H7 (cell line): ENCODE measurements at regions not wholly inside any gene's neighbourhood (a gene's known extent, or its start where the extent isn't known, plus 50 kb on each side); places are given as distances from the start of the nearest gene placed in this dataset.

Experiments
- DNase-seq: peaks from one replicate; pipeline ENCODE4 v3.0.0; 2012
- H3K27me3 ChIP-seq: 2 replicates; pipeline ENCODE4 v1.6.0; 2011; ENCODE audit warnings: mild to moderate bottlenecking, low read length; ENCODE audit not compliant: control insufficient read depth, insufficient read depth
- H3K36me3 ChIP-seq: replicated peaks from 2 replicates; pipeline ENCODE4 v1.5.1; 2011; ENCODE audit warnings: low read length; ENCODE audit not compliant: control insufficient read depth, insufficient read depth
- H3K4me3 ChIP-seq: 2 replicates; pipeline ENCODE4 v1.5.1; 2011; ENCODE audit warnings: low read depth, mild to moderate bottlenecking, control low read depth, low read length, moderate library complexity; ENCODE audit not compliant: insufficient read depth

DNA sequence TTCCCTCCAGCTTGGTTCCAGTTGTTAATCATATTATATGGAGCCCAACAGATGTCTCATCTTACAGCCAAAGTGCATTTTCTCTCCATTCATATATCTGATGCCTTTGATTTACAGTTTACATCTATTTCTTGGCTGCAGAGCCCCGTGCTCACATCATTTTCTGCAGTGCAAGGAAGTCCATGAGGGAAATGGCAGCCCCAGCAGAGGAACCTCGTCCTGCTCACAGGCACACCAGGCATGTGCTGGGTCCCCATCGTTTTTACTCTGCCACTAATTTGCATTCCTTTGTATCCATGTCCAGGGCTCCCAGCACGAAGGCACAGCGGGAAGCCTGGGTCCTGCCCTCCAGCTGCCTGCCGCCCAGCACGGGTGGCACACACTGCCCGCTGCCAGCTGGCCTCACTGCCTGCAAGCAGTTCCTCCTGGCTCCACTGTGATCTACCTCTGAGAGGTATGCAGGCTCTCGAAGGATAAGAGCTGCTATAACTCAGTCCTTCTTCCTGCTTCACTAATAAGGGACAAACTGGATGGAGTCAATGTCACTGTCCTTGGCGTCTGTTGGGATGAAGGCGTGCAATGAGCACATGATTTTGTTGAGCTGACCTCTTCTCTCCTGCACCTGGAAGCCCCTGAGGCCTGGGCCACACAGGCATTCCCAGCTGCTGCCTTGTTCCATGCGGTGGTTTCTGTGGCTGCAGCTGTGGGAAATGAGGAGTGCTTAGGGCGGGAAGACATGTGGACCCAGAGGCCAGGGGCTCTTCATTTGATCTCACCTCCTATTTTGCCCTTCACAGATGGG is 583.6 kb upstream of the MGMT start:
- H3K4me3 ChIP-seq = no peak overlapping the region
- no peaks in the 10 kb centered on the region for H3K27me3 ChIP-seq
- DNase-seq = no peak
- no peaks in the 10 kb centered on the region for H3K36me3 ChIP-seq

DNA sequence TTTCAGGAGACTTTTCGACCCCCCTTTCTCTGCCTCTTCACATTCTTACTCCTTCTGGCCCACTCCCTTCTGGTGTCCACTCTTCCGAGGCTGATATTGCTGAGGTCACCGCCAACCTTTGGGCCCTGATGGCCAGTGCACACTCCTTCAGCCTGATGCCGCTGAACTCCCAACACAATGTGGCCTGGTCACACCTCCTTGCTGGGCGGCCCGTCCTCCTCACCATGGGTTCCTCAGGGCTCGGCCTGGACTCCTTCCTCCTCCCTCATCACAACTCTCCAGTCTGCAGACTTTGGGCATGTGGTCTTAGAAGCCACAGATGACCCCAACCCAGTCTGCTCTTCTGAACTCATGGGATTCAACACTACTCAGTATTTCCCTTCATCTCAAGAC is 583.0 kb upstream of the MGMT start:
- no peak overlapping the region for H3K4me3 ChIP-seq
- no peaks in the 10 kb centered on the region for H3K27me3 ChIP-seq
- DNase-seq = no peak
- H3K36me3 ChIP-seq = no peaks in the 10 kb centered on the region

DNA sequence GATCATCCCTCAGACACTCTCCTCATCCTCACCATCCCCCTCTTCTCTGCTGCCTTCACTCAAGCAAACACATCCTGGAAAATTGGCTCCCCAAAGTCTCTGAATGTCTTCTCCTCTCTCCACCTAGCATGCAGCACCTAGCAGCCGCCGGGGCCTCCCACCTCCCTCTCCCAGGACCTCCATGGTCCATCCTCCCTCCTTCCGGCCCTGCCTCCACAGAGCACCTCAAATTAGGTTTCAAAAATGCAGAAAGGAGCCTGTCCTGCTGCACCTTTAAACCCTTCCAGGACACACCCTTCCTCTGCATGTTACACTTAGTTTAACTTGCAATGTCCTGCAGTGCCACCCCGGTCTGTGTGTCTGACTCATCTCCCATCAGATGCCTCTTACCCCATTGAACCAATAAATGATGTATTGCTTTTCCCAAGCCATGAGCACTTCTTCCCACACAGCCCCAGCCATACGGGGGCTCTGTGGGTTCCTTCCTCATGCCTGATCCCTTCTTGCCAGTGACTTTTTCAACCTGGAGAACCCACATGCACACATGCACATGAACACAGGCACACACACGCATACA is 582.5 kb upstream of the MGMT start:
- H3K4me3 ChIP-seq = no peak overlapping the region
- no peaks in the 10 kb centered on the region for H3K27me3 ChIP-seq
- H3K36me3 ChIP-seq = no peaks in the 10 kb centered on the region
- no peak for DNase-seq

DNA sequence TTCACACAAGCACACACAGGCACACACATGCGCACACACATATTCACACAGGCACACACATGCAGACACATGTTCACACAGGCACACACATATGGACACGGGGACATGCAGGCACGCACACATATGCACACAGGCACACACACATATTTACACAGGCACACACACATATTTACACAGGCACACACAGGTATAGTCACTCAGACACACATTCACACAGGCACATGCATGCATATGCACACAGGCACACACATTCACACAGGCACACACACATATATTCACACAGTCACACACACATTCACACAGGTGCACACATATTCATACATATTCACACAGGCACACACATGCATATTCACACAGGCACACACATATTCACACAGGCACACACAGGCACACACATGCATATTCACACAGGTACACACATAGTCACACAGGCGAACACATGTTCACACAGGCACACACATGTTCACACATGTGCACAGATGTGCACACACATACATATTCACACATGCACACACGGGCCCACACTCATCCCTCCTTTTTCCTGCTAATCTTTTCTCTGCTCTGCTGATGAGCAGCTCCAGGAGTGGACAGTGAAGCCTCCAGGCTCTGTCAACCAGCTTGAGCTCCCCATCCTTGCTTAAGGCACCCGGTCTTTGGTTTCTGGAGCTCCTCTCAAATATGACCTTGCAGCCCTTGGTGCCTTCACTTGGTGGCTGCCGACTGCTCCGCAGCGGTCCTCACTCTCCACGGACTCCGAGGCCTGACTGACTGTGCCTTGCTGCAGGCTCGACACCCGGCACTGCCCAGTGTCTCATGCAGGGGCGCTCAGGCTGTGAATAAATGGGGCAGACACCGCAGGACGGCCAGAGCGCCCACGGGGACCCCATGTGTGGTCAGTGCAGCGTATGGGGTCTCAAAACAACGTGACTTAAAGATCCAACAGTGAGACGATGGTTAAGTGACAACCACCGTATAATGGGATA is 581.2 kb upstream of the MGMT start:
- no peaks in the 10 kb centered on the region for H3K36me3 ChIP-seq
- no peak overlapping the region for H3K4me3 ChIP-seq
- DNase-seq = no peak
- no peaks in the 10 kb centered on the region for H3K27me3 ChIP-seq

DNA sequence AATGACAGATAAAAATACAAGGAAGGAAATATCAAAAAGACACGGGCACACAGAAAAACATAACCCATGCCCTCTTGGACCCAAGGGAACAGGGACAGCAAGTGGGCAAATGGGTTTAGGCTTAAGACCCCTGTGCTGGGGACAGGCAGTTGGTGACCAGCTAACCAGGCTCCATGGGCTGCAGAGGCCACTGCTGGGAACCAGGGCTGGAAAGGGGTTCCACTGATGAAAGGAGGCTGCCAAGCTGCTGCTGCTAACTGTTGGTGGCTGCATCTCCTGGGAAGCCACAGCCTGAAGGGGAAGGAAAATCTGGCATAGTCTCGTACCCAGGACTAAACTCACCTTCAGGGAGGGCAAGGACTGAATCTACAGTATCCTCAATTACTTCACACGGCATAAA is 579.2 kb upstream of the MGMT start:
- Histone ChIP-seq H3K36me3 (no peaks in the 10 kb centered on the region), H3K4me3 (no peak overlapping the region)
- no peak for DNase-seq

DNA sequence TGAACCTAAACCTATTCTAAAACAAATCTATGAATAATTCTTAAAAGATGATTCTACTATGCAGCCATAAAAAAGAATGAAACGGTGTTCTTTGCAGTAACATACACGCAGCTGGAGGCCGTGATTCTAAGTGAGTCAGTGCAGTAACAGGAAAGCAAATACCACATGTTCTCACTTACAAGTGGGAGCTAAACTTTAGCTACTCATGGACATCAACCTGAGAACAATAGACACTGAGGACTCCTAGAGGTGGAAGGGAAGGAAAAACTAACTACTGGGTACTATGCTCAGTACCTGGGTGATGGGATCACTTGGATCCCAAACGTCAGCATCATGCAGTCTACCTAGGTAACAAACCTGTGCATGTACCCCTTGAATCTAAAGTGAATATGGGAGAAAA is 575.0 kb upstream of the MGMT start:
- Histone ChIP-seq H3K36me3 (no peaks in the 10 kb centered on the region), H3K4me3 (no peak overlapping the region), H3K27me3 (no peaks in the 10 kb centered on the region)
- DNase-seq = no peak

More for the DNA sequence above, 579.2 kb upstream of the MGMT start:
- H3K27me3 ChIP-seq = no peaks in the 10 kb centered on the region

DNA sequence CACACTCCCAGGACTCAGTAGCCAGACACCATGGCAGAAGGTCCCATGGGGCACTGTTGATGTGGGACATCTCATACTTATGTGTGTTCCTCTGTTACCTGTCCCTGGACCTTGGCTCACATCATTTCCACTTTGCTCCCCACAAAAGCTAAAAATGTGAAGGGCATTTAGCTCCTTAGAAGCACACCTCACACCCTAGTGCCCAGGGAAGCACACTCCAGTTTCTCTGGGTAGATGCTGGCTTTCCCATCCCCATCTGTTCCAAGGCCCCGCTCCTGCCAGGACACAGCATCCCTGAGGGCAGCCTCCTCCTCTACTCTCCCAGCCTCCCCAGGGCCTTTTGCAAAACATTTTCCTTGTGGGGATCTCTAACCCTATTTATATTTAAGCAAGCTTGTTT is 572.4 kb upstream of the MGMT start:
- no peak overlapping the region for H3K4me3 ChIP-seq
- H3K27me3 ChIP-seq = no peaks in the 10 kb centered on the region
- H3K36me3 ChIP-seq = no peaks in the 10 kb centered on the region
- no peak for DNase-seq

DNA sequence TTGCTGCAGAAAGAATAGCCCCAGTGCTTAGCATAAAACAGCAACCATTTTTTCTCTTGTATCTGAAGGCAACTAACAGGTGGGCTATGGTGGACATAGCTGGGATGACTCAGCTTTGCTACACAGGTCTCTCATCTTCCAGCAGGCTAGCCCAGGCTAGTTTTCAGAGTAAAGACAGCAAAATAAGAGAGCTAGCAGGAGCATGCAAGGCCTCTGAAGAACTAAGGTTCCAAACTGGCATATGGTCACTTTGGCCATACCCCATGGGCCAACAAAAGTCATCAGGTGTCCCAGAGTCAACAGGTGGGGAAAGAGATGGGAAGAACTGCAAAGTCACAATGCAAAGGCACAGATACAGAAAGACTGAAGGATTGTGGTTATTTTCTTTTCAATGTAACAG is 571.6 kb upstream of the MGMT start:
- H3K36me3 ChIP-seq = no peaks in the 10 kb centered on the region
- no peaks in the 10 kb centered on the region for H3K27me3 ChIP-seq
- H3K4me3 ChIP-seq = no peak overlapping the region
- no peak for DNase-seq

DNA sequence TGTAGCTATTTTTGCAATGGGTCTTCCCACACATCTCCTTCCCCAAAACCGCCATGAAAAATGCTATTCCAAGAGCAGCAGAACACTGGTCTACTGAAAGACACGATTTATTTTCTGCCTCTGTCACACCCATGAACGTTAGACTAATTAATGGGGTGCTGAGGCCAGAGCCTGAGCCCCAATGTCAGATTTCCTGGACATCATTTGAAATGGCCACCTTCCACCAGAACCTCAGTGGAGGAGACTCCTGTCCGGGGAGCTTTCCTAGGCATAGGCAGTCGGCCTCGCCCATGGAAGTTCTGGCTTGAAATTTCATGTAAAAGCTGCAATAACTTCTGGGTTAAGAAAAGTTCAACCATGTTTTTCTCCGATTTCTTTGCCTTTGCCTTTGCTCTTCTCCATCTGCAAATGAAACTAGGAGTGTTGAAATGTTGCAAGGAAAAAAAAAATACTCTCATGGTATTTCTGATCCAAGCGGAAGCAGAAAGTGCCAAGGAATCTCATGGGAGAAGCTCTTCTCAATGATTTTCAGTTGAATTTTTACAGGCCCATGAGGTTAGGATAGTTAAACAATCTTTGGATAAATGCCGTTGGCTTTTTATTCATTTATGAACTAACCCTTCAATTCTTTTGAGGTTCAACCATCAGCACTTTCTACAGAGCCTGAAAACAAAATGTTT is 570.8 kb upstream of the MGMT start:
- no peaks in the 10 kb centered on the region for H3K27me3 ChIP-seq
- H3K4me3 ChIP-seq = no peak overlapping the region
- H3K36me3 ChIP-seq = no peaks in the 10 kb centered on the region
- DNase-seq = no peak

DNA sequence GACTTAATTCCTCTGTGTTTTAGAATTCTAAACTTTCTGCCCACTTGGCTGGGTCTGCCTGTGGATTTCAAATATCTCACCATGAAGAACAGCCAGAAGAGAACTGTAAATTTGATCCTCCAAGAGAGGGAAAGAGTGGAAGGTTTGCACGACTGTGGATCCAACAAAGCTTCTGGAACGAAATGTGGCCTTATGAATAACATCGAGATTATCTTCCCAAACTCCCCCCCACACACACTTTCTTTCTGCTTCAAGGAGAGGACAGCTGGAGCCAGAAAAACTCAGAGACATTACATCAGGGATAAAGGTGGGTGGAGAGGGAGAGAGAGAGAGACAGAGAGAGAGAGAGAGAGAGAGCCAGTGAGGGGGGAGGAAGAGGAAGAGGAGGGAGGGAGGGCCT is 570.1 kb upstream of the MGMT start:
- Histone ChIP-seq H3K27me3 (no peaks in the 10 kb centered on the region), H3K4me3 (no peak overlapping the region), H3K36me3 (no peaks in the 10 kb centered on the region)
- DNase-seq = no peak

DNA sequence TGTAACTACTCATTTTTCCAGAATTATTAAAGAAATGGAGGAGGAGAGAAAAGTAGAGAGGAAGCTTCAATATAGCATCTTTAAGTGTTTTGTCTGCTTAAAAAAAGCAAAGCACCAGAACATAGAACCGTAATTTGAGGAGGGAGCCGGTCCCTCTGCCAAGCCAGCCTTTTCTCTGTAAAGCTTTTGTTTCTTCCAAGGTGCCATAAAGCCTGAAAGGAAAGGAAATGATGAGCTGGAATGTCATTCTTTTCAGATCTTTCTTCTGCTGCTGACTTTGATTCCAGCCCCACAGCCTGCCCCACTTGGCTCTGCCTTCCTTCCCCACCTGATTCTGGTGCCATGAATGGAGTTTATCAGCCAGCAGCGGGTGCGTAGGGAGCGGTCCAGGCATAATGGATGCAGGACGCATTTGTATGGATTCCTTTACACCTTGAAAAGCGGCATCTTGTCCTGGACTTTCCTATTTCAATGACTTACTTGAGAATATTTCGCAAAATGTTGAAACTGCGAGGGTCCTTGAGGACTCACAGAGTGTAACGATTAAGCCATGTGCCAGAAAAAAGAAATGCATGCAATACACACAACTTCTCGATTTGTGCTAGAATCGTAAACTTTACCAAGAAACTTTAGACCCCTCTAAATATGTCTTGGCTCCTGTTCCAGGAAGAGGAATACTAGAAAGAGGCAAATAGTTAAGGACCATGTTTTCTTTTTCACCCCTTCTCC is 569.5 kb upstream of the MGMT start:
- no peaks in the 10 kb centered on the region for H3K36me3 ChIP-seq
- H3K4me3 ChIP-seq = peak overlapping the region; percentile 3; the same call in 1 of the 2 replicates
- H3K27me3 ChIP-seq = no peaks in the 10 kb centered on the region
- no peak for DNase-seq

DNA sequence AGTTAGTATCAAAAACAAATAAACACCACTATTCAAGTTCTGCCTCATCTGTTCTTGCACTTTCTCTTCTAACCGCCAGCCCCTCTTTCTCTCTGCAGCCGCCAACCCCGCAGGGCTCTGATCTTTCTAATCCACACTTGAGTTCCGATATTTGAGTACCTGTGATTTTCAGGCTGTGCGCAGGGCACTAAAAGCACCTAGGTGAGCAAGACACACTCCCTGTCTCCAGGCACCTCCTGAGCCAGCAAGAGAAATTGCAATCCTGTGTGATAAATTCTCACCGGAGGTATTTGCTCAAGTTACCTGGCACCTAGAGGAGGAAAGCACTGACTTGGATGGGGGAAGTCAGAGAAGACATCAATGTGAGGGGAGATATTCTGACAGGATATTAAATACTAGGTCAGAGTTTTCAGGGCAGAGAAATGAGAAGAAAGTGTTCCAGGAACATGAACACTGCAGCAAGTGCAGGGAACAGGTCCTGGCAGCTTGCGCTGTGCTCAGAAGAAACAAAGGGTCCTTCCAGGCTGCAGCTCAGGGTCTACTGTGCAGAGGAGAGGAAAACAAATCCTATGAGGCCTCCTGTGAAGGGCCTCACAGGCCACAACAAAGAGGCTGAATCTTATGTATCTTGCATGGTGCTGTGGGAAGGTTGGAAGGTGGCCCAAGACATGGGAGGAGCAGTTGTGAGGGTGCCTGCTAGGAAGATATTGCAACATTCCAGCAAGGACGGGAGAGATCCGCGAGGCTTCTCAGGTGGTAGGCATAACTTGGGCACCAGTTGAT is 568.7 kb upstream of the MGMT start:
- peak overlapping the region; percentile 3; the same call in 1 of the 2 replicates for H3K4me3 ChIP-seq
- DNase-seq = no peak
- H3K27me3 ChIP-seq = no peaks in the 10 kb centered on the region
- no peaks in the 10 kb centered on the region for H3K36me3 ChIP-seq

DNA sequence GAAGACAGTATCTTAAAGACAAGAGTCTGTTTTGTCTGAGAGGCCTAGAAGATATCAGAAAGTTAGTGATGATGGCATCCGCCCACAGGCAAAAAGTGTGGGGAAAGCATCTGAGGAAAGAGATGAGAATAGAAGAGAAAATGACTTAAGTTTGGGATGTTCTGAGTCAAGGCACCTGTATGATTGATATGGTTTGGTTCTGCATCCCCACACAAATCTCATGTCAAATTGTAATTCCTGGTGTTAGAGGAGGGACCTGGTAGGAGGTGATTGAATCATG is 568.2 kb upstream of the MGMT start:
- Histone ChIP-seq H3K27me3 (no peaks in the 10 kb centered on the region), H3K4me3 (no peak overlapping the region), H3K36me3 (no peaks in the 10 kb centered on the region)
- DNase-seq = no peak
